NT2/D1 (cell line): ENCODE measurements at regions not wholly inside any gene's neighbourhood (a gene's known extent, or its start where the extent isn't known, plus 50 kb on each side); places are given as distances from the start of the nearest gene placed in this dataset.

Experiments used
- DNase-seq: peaks from one replicate; pipeline ENCODE4 v3.0.0-alpha.2; 2011; ENCODE audit warnings: low read depth, low spot score
- H3K27me3 ChIP-seq: 2 replicates; pipeline ENCODE4 v1.6.0; 2011; ENCODE audit warnings: mild to moderate bottlenecking; ENCODE audit not compliant: insufficient read length, insufficient read depth
- H3K36me3 ChIP-seq: 2 replicates; pipeline ENCODE4 v1.6.1; 2011; ENCODE audit warnings: mild to moderate bottlenecking, low read length, mixed read lengths; ENCODE audit not compliant: insufficient read depth, insufficient read length
- H3K4me1 ChIP-seq: 2 replicates; pipeline ENCODE4 v1.5.1; 2011; ENCODE audit not compliant: insufficient read depth, insufficient read length
- H3K4me3 ChIP-seq: 2 replicates; pipeline ENCODE4 v1.5.1; 2011; ENCODE audit warnings: low read depth; ENCODE audit not compliant: insufficient read length
- H3K9ac ChIP-seq: 2 replicates; pipeline ENCODE4 v1.6.0; 2011; ENCODE audit warnings: low read depth; ENCODE audit not compliant: insufficient read length
- H3K9me3 ChIP-seq: 2 replicates; pipeline ENCODE4 v1.5.1; 2011; ENCODE audit warnings: mild to moderate bottlenecking, low read length; ENCODE audit not compliant: insufficient read depth
- SUZ12 ChIP-seq: IDR thresholded peaks from 2 replicates; pipeline ENCODE4 v1.6.1; 2011; ENCODE audit not compliant: insufficient read length, insufficient read depth; ENCODE audit errors: extremely low read depth
- YY1 ChIP-seq: IDR thresholded peaks from 2 replicates; pipeline ENCODE4 v1.6.1; 2011; ENCODE audit not compliant: insufficient read length, insufficient read depth
- ZNF274 ChIP-seq: IDR thresholded peaks from 2 replicates; pipeline ENCODE4 v1.6.1; 2011; ENCODE audit warnings: mild to moderate bottlenecking, low read depth, low read length

DNA sequence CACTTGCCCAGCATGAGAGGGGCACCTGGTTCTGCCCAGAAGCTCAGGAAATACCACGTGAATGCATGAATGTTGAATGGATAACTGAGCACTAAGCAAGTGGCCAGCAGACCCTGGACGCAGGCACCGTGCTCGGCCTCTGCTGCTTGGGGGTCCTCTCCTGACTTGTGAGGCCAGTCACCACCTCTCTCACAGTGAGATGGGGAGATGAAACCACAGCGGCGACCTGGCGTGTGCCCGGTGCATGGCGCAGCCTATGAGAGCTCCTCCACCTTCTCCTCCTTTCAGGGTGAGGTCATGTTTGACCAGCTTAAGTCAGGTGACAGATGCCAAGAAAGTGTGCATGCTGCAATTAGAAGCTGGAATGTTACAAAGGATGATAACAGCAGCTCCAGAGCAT is 75.5 kb downstream of the HMX1 start:
- H3K4me1 ChIP-seq = no peaks in the 10 kb centered on the region
- TF ChIP-seq YY1 (no peak), ZNF274 (no peak), SUZ12 (no peak)
- no peaks in the 10 kb centered on the region for H3K36me3 ChIP-seq
- no peaks in the 10 kb centered on the region for H3K27me3 ChIP-seq
- H3K9ac ChIP-seq = no peak overlapping the region
- H3K9me3 ChIP-seq = no peaks in the 10 kb centered on the region
- no peak overlapping the region for H3K4me3 ChIP-seq
- no peak for DNase-seq

DNA sequence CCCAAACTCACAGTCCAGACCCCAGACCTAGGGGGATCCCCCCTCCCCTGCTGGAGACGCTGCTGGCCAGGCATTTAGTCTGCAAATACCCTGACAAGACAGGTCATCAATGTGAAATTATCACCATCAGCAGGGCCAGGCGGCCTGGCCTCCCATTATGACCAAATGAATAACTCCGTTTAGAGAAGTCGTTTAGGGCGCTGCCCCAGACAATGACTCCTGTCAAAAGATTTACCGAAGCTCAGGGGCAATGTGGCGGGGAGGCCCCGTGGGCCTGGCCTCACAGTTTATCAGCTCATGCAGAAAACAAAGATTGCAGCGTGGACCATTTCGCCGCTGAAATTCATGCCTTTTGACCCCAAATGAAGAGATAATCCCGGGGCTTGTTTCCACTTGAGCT is 76.5 kb downstream of the HMX1 start:
- no peaks in the 10 kb centered on the region for H3K9me3 ChIP-seq
- H3K36me3 ChIP-seq = no peaks in the 10 kb centered on the region
- DNase-seq = no peak
- no peak overlapping the region for H3K9ac ChIP-seq
- no peak overlapping the region for H3K4me3 ChIP-seq
- H3K27me3 ChIP-seq = no peaks in the 10 kb centered on the region
- H3K4me1 ChIP-seq = no peaks in the 10 kb centered on the region
- no peak for TF ChIP-seq ZNF274

DNA sequence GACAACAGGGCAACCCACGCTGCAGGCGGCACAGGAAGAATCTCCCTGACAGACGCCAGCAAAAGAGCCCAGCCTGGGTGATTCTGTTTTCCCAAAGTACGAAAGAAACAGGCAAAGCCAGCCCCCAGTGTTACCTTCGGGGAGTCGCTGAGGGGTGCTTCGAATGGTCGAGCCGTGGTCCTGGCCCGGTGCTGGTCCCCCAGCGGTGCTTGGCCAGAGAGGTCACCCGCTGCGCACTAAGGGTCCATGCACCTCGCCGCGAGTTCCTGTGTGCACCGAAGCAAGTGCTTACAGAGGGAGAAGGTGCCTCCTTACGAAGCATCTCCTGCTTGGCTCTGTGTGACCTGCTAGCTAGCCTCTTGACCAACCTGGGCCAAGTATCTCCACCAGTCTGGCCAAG is 77.1 kb downstream of the HMX1 start:
- no peak overlapping the region for H3K4me3 ChIP-seq
- no peaks in the 10 kb centered on the region for H3K4me1 ChIP-seq
- H3K36me3 ChIP-seq = no peaks in the 10 kb centered on the region
- TF ChIP-seq YY1 (no peak), ZNF274 (no peak), SUZ12 (no peak)
- no peak overlapping the region for H3K9ac ChIP-seq
- H3K27me3 ChIP-seq = no peaks in the 10 kb centered on the region
- DNase-seq = no peak
- no peaks in the 10 kb centered on the region for H3K9me3 ChIP-seq

DNA sequence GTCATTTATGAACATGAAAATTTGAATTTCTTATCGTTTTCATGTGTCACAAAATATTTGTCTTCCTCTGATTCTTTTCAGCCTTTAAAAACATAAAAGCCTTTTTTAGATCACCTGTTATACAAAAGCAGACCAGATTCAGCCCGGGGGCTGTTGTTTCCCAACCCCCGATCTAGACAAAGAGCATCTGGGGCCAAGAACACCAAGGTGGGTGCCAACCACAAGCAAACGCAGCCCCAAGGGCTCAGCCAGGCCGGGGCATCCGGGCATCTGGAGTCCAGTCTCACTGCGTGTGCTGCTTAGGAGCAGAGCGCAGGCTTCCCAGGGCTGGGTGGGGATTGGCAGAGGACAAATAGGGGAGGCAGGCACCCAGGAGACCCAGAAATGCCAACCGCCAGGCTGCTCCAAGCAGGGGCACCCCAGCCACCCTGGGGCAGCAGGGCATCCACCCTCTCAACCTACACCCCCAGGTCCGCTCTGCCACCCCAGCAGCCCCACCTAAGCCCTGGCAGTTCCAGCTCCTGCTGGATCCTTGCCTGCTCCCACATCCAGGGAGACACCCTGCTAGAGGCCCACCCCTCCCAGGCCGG is 78.0 kb downstream of the HMX1 start:
- no peak overlapping the region for H3K9ac ChIP-seq
- H3K4me3 ChIP-seq = no peak overlapping the region
- H3K9me3 ChIP-seq = no peaks in the 10 kb centered on the region
- no peaks in the 10 kb centered on the region for H3K36me3 ChIP-seq
- TF ChIP-seq ZNF274 (no peak), SUZ12 (no peak), YY1 (no peak)
- H3K4me1 ChIP-seq = no peaks in the 10 kb centered on the region
- H3K27me3 ChIP-seq = peaks cover 3% of the 10 kb centered on the region
- no peak for DNase-seq

DNA sequence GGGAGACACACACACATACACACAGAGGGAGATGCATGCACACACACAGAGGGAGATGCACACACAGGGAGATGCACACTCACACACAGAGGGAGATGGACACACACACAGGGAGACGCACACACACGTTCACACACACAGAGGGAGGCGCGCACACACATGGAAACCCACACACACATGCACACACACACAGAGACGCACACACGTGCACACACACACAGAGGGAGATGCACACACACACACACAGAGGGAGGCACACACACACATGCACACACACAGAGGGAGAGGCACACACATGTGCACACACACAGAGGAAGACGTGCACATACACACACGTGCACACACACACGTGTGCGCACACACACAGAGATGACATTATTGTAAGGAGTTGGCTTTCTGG is 79.1 kb downstream of the HMX1 start:
- TF ChIP-seq YY1 (no peak), ZNF274 (no peak), SUZ12 (no peak)
- H3K27me3 ChIP-seq = peaks cover 3% of the 10 kb centered on the region
- H3K9ac ChIP-seq = no peak overlapping the region
- no peaks in the 10 kb centered on the region for H3K4me1 ChIP-seq
- no peak for DNase-seq
- no peak overlapping the region for H3K4me3 ChIP-seq
- no peaks in the 10 kb centered on the region for H3K9me3 ChIP-seq
- H3K36me3 ChIP-seq = no peaks in the 10 kb centered on the region

DNA sequence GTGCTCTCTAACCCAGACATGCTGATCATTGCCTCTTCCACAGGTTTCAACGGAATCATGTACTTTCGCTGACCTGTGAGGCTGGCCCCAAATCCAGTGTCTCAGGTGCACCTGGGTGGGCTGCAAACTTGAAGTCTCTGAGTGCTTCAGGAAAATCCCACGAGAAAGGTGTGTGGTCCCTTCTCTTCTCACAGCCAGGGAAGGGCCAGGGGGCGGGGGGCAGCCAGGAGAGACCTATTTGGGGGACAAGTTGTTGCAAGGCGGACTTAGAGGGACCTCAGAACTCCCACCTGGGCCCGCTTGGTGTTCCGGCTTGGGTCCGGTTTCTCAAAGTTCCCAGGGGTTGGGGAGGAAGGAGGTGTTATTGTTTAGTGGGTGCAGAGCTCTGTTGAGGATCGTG is 80.0 kb downstream of the HMX1 start:
- DNase-seq = no peak
- Histone ChIP-seq H3K36me3 (no peaks in the 10 kb centered on the region), H3K27me3 (peaks cover 3% of the 10 kb centered on the region), H3K9ac (no peak overlapping the region), H3K9me3 (no peaks in the 10 kb centered on the region), H3K4me1 (no peaks in the 10 kb centered on the region), H3K4me3 (no peak overlapping the region)
- TF ChIP-seq ZNF274 (no peak), SUZ12 (no peak), YY1 (no peak)

DNA sequence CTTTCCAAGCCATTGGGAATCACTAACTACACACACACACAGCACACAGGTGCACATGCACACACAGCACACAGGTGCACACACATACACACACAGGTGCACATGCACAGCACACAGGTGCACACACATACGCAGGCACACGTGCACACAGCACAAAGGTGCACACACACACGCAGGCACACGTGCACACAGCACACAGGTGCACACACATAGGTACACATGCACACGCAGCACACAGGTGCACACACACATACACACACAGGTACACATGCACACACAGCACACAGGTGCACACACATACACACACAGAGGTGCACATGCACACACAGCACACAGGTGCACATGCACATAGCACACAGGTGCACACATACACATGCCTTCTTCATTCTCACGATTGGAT is 80.9 kb downstream of the HMX1 start:
- DNase-seq = no peak
- Histone ChIP-seq H3K4me1 (peaks cover under 1% of the 10 kb centered on the region), H3K27me3 (peaks cover 3% of the 10 kb centered on the region), H3K9ac (no peak overlapping the region), H3K4me3 (no peak overlapping the region), H3K36me3 (no peaks in the 10 kb centered on the region), H3K9me3 (no peaks in the 10 kb centered on the region)
- TF ChIP-seq SUZ12 = no peak
- TF ChIP-seq ZNF274 = no peak
- no peak for TF ChIP-seq YY1

DNA sequence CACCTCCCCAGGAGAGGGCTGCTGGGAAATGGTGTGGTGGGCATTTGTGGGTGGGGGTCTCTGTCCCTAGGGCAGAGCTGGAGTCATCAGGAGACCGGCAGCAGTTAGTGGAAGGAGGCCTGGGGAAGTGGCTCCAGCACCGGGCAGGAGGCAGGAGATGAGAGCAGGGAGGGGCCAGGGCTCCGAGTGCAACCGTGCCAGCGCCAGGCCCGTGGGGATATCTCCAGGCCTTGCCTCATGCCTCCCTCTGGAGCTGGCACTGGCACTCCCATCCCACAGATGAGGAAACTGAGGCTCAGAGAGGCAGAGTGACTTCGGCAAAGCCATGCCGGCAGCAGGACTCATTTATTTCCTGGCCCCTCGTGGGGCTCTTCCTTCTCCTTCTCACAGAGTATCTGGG is 83.5 kb downstream of the HMX1 start:
- Histone ChIP-seq H3K9ac (no peak overlapping the region), H3K27me3 (peaks cover 3% of the 10 kb centered on the region), H3K36me3 (no peaks in the 10 kb centered on the region), H3K4me3 (no peak overlapping the region), H3K4me1 (peaks cover 3% of the 10 kb centered on the region), H3K9me3 (no peaks in the 10 kb centered on the region)
- DNase-seq = no peak
- TF ChIP-seq SUZ12 (no peak), ZNF274 (no peak), YY1 (no peak)
